GM12875 (cell line): ENCODE measurements at regions not wholly inside any gene's neighbourhood (a gene's known extent, or its start where the extent isn't known, plus 50 kb on each side); places are given as distances from the start of the nearest gene placed in this dataset.

Experiments used
- H3K4me3 ChIP-seq: one replicate; pipeline ENCODE4 v1.5.1; 2011; ENCODE audit warnings: low read depth, low read length, control low read depth
- TF ChIP-seq, protein P1 (sequence below): IDR thresholded peaks from 2 replicates; pipeline ENCODE4 v1.5.1; 2011; ENCODE audit warnings: low read depth, mild to moderate bottlenecking, control low read depth, inconsistent platforms, low read length, moderate library complexity, borderline replicate concordance; ENCODE audit not compliant: insufficient read depth

DNA sequence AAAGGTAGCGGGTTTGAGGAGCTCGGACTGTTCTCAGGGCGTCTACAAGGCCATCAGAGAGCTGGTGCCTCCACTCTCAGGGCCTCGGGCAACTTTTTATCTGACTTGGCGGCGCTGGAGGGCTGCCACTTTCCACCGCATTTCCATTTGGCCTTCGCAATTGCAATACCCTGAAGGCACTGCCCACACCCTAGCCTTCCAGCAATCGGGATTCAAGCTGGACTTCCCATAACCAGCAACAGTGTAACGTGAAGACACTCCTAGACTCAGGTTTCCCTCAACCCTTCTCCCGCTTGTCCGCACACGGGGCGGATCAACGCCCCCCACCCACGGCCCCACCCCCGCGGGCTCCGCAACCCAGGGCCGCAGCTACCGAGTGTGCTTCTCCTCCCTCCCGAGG, 50.2 kb upstream of the BCOR start:
- H3K4me3 ChIP-seq, result no peak overlapping the region
- TF ChIP-seq, protein P1, sequence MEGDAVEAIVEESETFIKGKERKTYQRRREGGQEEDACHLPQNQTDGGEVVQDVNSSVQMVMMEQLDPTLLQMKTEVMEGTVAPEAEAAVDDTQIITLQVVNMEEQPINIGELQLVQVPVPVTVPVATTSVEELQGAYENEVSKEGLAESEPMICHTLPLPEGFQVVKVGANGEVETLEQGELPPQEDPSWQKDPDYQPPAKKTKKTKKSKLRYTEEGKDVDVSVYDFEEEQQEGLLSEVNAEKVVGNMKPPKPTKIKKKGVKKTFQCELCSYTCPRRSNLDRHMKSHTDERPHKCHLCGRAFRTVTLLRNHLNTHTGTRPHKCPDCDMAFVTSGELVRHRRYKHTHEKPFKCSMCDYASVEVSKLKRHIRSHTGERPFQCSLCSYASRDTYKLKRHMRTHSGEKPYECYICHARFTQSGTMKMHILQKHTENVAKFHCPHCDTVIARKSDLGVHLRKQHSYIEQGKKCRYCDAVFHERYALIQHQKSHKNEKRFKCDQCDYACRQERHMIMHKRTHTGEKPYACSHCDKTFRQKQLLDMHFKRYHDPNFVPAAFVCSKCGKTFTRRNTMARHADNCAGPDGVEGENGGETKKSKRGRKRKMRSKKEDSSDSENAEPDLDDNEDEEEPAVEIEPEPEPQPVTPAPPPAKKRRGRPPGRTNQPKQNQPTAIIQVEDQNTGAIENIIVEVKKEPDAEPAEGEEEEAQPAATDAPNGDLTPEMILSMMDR, result no peak
